Activated T-cell treated with anti-CD3 and anti-CD28 coated beads, Interleukin-2, amount 50 U/mL, for 72 hours (primary cell): ENCODE measurements at regions not wholly inside any gene's neighbourhood (a gene's known extent, or its start where the extent isn't known, plus 50 kb on each side); places are given as distances from the start of the nearest gene placed in this dataset.
"Not testable (repeated sequence)": the region's sequence is repeated elsewhere in the genome, so short reads cannot be mapped to it uniquely, and the experiment has no call there.

Experiments used
- ATAC-seq, 2 donors: fragments of 150-1000 bp; cut with Tn5 transposase; replicated peaks in 1 of 2; 2 replicates each; pipeline ENCODE4 v1.10.0; 2021; ENCODE audit warnings: moderate library complexity in 2 of 2, mild to moderate bottlenecking in 1 of 2
- DNase-seq, 2 donors: peaks; one replicate each; pipeline ENCODE4 v3.0.0; 2021 to 2022; ENCODE audit warnings: mixed read lengths in 1 of 2
- H3K27ac Mint-ChIP-seq: one replicate; pipeline ENCODE4 v1.8.0; 2022; ENCODE audit warnings: mild to moderate bottlenecking, moderate library complexity, mixed read lengths
- H3K27me3 Mint-ChIP-seq: one replicate; pipeline ENCODE4 v1.8.0; 2022; ENCODE audit warnings: low read depth, mixed read lengths
- H3K36me3 Mint-ChIP-seq, 2 donors: one replicate each; pipeline ENCODE4 v1.8.0; 2022; ENCODE audit warnings: mixed read lengths in 2 of 2, mild to moderate bottlenecking in 1 of 2; ENCODE audit not compliant: insufficient read depth in 2 of 2
- H3K4me1 Mint-ChIP-seq: one replicate; pipeline ENCODE4 v1.8.0; 2022; ENCODE audit warnings: low read depth, mixed read lengths
- H3K4me3 Mint-ChIP-seq, 2 donors: one replicate each; pipeline ENCODE4 v1.8.0; 2022; ENCODE audit warnings: mild to moderate bottlenecking in 2 of 2, mixed read lengths in 2 of 2, moderate library complexity in 2 of 2
- H3K9me3 Mint-ChIP-seq, 2 donors: one replicate each; pipeline ENCODE4 v1.8.0; 2022; ENCODE audit warnings: mixed read lengths in 2 of 2

DNA sequence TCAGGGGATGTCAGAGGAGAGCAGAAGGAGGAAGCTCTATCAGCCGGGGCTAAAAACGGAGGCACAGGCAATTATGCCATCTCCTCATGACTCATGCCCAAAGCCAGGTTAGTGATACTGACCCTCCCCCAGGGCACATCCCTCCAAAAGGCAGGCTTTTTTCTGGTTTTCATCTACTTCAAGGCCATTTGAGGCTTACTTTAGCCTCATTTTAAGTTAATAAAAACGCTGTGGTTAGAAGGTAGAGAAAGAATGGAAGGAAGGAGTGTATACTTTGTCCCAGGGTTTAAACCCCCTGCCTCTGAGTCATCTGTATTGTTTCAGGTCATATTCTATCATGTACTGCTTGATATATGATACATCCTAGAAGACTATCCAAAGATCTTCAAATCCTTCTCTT lies 89.7 kb upstream of the NDP start:
- H3K27ac Mint-ChIP-seq: no peak overlapping the region
- peaks cover 0 to 2% of the 10 kb centered on the region in 2 donors for H3K9me3 Mint-ChIP-seq
- no peak overlapping the region for H3K4me3 Mint-ChIP-seq
- no peaks in the 10 kb centered on the region for H3K4me1 Mint-ChIP-seq
- ATAC-seq (no peak), DNase-seq (no peak)
- H3K27me3 Mint-ChIP-seq: peaks cover 32% of the 10 kb centered on the region
- no peaks in the 10 kb centered on the region for H3K36me3 Mint-ChIP-seq

DNA sequence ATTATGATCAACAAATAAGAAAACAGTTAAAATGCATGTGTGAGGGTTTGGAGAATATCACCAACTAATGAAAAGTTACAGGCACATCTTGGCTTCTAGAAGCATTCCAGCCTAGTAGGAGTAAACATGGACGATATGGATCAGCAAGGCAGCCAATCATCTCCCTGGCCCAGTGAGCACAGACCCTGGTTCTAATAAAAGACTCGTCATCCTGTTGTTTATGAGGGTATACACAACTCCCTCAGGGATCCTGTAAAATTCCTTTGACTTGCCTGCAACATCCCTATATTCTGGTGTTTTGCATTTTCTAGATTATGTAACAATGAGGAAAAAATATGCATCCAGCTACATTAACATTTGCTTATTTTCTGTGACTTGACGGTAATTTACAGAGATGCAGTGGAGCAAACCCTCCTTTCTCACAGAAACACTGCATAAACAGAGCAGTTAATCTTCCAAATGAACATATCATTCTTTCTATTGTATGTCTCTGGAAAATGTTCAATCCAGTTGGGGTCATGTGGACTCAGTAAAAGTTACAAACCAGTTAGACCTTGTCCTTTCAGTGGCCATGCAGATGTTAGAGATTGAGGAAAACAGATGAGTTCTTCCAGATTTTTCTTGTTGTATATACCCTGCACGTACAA lies 88.9 kb upstream of the NDP start:
- H3K4me1 Mint-ChIP-seq: no peaks in the 10 kb centered on the region
- ATAC-seq (no peak), DNase-seq (no peak)
- H3K36me3 Mint-ChIP-seq: no peaks in the 10 kb centered on the region
- H3K27ac Mint-ChIP-seq: no peak overlapping the region
- peaks cover 37% of the 10 kb centered on the region for H3K27me3 Mint-ChIP-seq
- peaks cover 0 to 2% of the 10 kb centered on the region in 2 donors for H3K9me3 Mint-ChIP-seq
- H3K4me3 Mint-ChIP-seq: no peak overlapping the region

DNA sequence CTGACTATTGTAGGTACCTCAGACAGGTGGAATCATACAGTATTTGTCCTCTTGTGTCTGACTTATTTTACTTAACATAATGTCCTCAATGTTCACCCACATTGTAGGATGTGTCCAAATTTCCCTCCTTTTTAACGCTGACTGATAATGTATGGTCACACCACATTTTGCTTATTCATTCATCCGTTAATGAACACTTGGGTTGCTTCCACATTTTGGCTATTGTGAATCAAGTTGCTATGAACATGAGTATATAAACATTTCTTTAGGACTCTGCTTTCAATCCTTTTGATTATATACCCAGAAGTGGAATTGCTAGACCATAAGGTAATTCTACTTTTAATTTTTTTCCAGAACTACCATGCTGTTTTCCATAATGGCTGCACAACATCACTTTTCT lies 87.0 kb upstream of the NDP start:
- Mint-ChIP-seq H3K4me3 (no peak overlapping the region), H3K4me1 (peaks cover 8% of the 10 kb centered on the region), H3K36me3 (no peaks in the 10 kb centered on the region), H3K27me3 (peaks cover 39% of the 10 kb centered on the region), H3K9me3 (no peaks in the 10 kb centered on the region), H3K27ac (no peak overlapping the region)
- ATAC-seq: no peak
- DNase-seq: no peak

- no peak overlapping the region for H3K4me3 Mint-ChIP-seq
- peaks cover 14% of the 10 kb centered on the region for H3K4me1 Mint-ChIP-seq
- H3K27me3 Mint-ChIP-seq: peaks cover 45% of the 10 kb centered on the region
- H3K36me3 Mint-ChIP-seq: no peaks in the 10 kb centered on the region
- H3K9me3 Mint-ChIP-seq: no peaks in the 10 kb centered on the region
- ATAC-seq (no peak), DNase-seq (no peak)
- H3K27ac Mint-ChIP-seq: no peak overlapping the region
These were observed 85.1 kb upstream of the NDP start for GRCh38 chrX:44058339-44058738.

- no peaks in the 10 kb centered on the region for H3K36me3 Mint-ChIP-seq
- H3K4me1 Mint-ChIP-seq: peaks cover 14% of the 10 kb centered on the region
- peaks cover 57% of the 10 kb centered on the region for H3K27me3 Mint-ChIP-seq
- H3K27ac Mint-ChIP-seq: no peak overlapping the region
- no peaks in the 10 kb centered on the region for H3K9me3 Mint-ChIP-seq
- no peak for DNase-seq
- ATAC-seq: no peak
- H3K4me3 Mint-ChIP-seq: peak overlapping the region in 1 of 2 donors; percentile 66
These were observed 82.4 kb upstream of the NDP start for GRCh38 chrX:44055638-44056037.

DNA sequence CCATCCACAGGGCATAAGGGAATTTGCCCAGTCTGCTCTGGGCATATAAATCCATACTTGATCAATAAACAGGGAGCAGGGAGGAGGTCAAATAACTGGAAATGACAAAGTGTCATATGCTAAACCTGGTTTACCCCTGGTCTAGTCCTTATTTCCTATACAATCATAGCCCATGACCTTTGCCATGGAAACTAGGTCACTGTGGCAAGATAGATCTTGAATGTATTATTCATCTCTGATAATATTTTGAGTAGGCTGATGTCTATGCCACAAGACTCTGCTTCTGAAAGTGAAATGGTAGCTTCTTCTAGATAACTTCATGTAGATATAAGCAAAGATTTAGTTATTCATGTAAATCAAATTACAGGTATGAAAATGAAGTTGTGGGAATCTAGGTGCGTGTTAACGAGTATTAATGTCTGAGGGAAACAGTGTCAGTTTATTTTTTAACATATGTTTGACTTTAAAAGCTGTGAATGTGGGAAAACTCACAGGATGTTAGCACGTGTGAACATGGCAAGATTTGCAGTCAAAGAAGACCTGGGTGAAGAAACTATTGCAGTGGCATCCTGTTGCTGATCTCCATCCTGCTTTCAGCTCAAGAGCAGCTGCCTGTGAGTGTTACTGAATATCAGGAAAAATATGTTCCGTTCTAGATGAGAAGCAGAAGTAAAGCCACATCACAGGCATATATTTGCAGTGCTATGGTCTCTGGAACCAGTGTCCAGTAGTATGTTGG lies 81.8 kb upstream of the NDP start:
- no peaks in the 10 kb centered on the region for H3K9me3 Mint-ChIP-seq
- peak overlapping the region; percentile 68 for H3K27ac Mint-ChIP-seq
- ATAC-seq (peak; percentile 46 to 64), DNase-seq (no peak)
- no peaks in the 10 kb centered on the region for H3K36me3 Mint-ChIP-seq
- peaks cover 54% of the 10 kb centered on the region for H3K27me3 Mint-ChIP-seq
- H3K4me3 Mint-ChIP-seq: peak overlapping the region in 1 of 2 donors; percentile 66
- H3K4me1 Mint-ChIP-seq: peaks cover 14% of the 10 kb centered on the region

- H3K4me3 Mint-ChIP-seq, H3K27ac Mint-ChIP-seq, DNase-seq, H3K36me3 Mint-ChIP-seq, ATAC-seq, H3K4me1 Mint-ChIP-seq, H3K9me3 Mint-ChIP-seq: not testable (repeated sequence)
- H3K27me3 Mint-ChIP-seq: peaks cover 42% of the 10 kb centered on the region
These were observed 71.9 kb upstream of the NDP start for GRCh38 chrX:44045106-44045505.

DNA sequence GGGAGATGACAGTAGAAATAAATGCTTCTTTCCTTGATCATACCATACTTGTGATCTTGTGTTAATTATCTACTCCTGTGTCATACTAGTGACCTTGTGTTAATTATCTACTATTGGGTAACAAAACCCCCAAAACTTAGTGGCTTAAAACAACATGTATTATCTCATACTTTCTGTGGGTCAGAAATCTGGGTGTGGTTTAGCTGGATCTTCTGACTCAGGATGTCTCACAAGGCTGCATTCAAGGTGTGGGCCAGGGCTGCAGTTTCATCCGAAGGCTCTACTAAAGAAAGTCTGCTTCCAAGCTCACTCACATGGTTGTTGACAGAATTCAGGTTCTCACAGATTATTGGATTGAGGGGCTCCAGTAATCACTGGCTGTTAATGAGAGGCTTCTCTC lies 70.3 kb upstream of the NDP start:
- ATAC-seq (no peak), DNase-seq (no peak)
- peaks cover 0 to 1% of the 10 kb centered on the region in 2 donors for H3K9me3 Mint-ChIP-seq
- no peaks in the 10 kb centered on the region for H3K4me1 Mint-ChIP-seq
- no peak overlapping the region for H3K27ac Mint-ChIP-seq
- peaks cover 0 to 1% of the 10 kb centered on the region in 2 donors for H3K36me3 Mint-ChIP-seq
- H3K4me3 Mint-ChIP-seq: no peak overlapping the region
- H3K27me3 Mint-ChIP-seq: peaks cover 47% of the 10 kb centered on the region

DNA sequence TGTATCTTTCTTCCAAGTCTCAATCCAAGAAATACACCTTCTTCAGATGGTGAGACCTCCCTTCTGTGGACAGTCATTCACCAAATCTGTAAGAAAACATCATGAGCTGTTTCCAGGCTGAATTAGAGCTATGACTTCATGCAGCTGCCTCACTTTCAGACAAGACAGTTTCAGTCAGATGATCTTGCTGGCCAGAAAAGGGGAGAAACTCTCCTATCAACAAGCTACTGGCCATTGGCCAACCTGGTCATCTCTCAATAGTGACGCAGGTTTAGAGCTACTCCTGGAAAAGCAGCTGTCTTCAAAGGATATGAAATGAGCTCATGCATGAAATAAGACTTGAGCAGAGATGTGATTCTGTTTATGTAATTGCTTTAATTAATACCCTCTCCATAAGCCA lies 69.6 kb upstream of the NDP start:
- ATAC-seq (no peak), DNase-seq (no peak)
- no peak overlapping the region for H3K4me3 Mint-ChIP-seq
- no peaks in the 10 kb centered on the region for H3K4me1 Mint-ChIP-seq
- H3K27ac Mint-ChIP-seq: no peak overlapping the region
- H3K36me3 Mint-ChIP-seq: peaks cover 0 to 1% of the 10 kb centered on the region in 2 donors
- H3K27me3 Mint-ChIP-seq: peaks cover 46% of the 10 kb centered on the region
- H3K9me3 Mint-ChIP-seq: peaks cover 0 to 1% of the 10 kb centered on the region in 2 donors

GRCh38 chrX:44042116-44042515 lies 68.9 kb upstream of the NDP start:
- DNase-seq (no peak), ATAC-seq (no peak)
- H3K36me3 Mint-ChIP-seq: peaks cover 0 to 1% of the 10 kb centered on the region in 2 donors
- H3K9me3 Mint-ChIP-seq: peaks cover 0 to 1% of the 10 kb centered on the region in 2 donors
- peaks cover 40% of the 10 kb centered on the region for H3K27me3 Mint-ChIP-seq
- H3K4me1 Mint-ChIP-seq: no peaks in the 10 kb centered on the region
- no peak overlapping the region for H3K27ac Mint-ChIP-seq
- H3K4me3 Mint-ChIP-seq: no peak overlapping the region

- Mint-ChIP-seq H3K4me3 (no peak overlapping the region), H3K27ac (no peak overlapping the region), H3K36me3 (no peaks in the 10 kb centered on the region), H3K4me1 (no peaks in the 10 kb centered on the region), H3K27me3 (peaks cover 27% of the 10 kb centered on the region), H3K9me3 (no peaks in the 10 kb centered on the region)
- ATAC-seq (no peak), DNase-seq (no peak)
These were observed 67.2 kb upstream of the NDP start for GRCh38 chrX:44040406-44040805.

- ATAC-seq (no peak), DNase-seq (no peak)
- Mint-ChIP-seq H3K9me3 (no peaks in the 10 kb centered on the region), H3K4me3 (no peak overlapping the region), H3K4me1 (no peaks in the 10 kb centered on the region), H3K27me3 (peaks cover 27% of the 10 kb centered on the region), H3K36me3 (no peaks in the 10 kb centered on the region), H3K27ac (no peak overlapping the region)
These were observed 66.4 kb upstream of the NDP start for GRCh38 chrX:44039556-44039955.

DNA sequence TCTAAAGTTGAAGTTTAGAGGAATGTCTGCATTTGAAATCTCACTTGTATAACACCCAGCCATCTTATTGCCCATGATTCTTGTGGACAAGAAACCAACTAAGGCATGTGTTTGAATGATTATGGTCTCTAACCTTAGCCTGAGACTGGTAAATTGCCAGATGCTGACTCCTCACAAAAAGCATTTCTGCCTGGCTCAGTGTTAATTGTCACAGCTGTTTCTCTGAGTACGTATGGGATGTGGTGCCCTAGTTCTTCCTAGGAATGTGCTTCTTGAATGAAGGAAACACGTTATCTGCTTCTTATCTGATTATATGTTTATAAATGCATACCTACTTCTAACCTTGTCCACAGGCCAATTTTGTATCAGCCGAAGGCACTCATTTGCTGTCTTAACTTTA lies 63.1 kb upstream of the NDP start:
- Mint-ChIP-seq H3K4me3 (no peak overlapping the region), H3K4me1 (peaks cover 13% of the 10 kb centered on the region), H3K27me3 (peaks cover 35% of the 10 kb centered on the region), H3K27ac (no peak overlapping the region), H3K36me3 (no peaks in the 10 kb centered on the region), H3K9me3 (no peaks in the 10 kb centered on the region)
- DNase-seq (no peak), ATAC-seq (no peak)

DNA sequence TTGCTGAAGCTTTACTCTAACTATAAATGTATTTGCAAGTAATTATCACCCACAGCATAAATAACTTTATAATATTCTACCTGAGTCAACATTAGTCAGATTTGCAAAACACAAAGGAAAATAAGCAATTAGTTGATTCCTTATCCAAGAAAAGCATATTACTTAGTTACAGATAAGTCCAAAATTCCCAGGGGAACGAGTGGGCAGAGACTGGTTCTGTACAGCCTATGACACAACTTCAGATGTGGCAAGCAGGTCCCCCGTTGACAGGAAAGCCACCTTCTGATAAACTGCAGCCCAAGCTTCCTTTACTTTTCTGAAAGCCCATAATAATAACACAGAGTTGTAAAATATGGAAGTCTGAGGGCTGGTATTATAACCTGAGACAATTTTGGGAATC lies 62.4 kb upstream of the NDP start:
- H3K4me1 Mint-ChIP-seq: peaks cover 13% of the 10 kb centered on the region
- no peak overlapping the region for H3K4me3 Mint-ChIP-seq
- no peak for DNase-seq
- ATAC-seq: no peak
- H3K27me3 Mint-ChIP-seq: peaks cover 32% of the 10 kb centered on the region
- H3K27ac Mint-ChIP-seq: no peak overlapping the region
- no peaks in the 10 kb centered on the region for H3K36me3 Mint-ChIP-seq
- H3K9me3 Mint-ChIP-seq: no peaks in the 10 kb centered on the region
